ENCODE measurements at regions not wholly inside any gene's neighbourhood (a gene's known extent, or its start where the extent isn't known, plus 50 kb on each side); places are given as distances from the start of the nearest gene placed in this dataset.
"Not testable (repeated sequence)": the region's sequence is repeated elsewhere in the genome, so short reads cannot be mapped to it uniquely, and the experiment has no call there.

GRCh38 chr1:144516172-144516571, 54.7 kb upstream of the NBPF15 start:
- POLR2A ChIA-PET; ATAC-seq; H3K4me3 ChIP-seq (ENCODE audit: low read depth in 2 of 2, low read length in 2 of 2); H3K27me3 ChIP-seq (ENCODE audit: control insufficient read depth, insufficient read depth, low read length); BruUV-seq (replicated peaks); intact Hi-C loops (cut with micrococcal nuclease; ENCODE audit: unreplicated experiment); in situ Hi-C loops (cut with HindIII; ENCODE audit: low pct_unique_long_range_greater_than_20kb, low sequenced_read_pairs); H3K4me1 ChIP-seq (ENCODE audit: control insufficient read depth, insufficient read depth, low read length); CTCF ChIA-PET; H3K9me3 ChIP-seq (ENCODE audit: control insufficient read depth, insufficient read depth, low read depth, low read length); H3K27ac ChIP-seq (ENCODE audit: low read length); H3K36me3 ChIP-seq (ENCODE audit: control insufficient read depth, insufficient read depth, low read length); DNase-seq (ENCODE audit: low read depth, low spot score): not testable (repeated sequence)

GRCh38 chr1:144516906-144517305, 55.4 kb upstream of the NBPF15 start:
- H3K4me3 ChIP-seq (ENCODE audit: low read depth in 2 of 2, low read length in 2 of 2); POLR2A ChIA-PET; DNase-seq (ENCODE audit: low read depth, low spot score); H3K36me3 ChIP-seq (ENCODE audit: control insufficient read depth, insufficient read depth, low read length); ATAC-seq; H3K27me3 ChIP-seq (ENCODE audit: control insufficient read depth, insufficient read depth, low read length); H3K9me3 ChIP-seq (ENCODE audit: control insufficient read depth, insufficient read depth, low read depth, low read length); H3K4me1 ChIP-seq (ENCODE audit: control insufficient read depth, insufficient read depth, low read length); CTCF ChIA-PET; in situ Hi-C loops (cut with HindIII; ENCODE audit: low pct_unique_long_range_greater_than_20kb, low sequenced_read_pairs); intact Hi-C loops (cut with micrococcal nuclease; ENCODE audit: unreplicated experiment); BruUV-seq (replicated peaks); H3K27ac ChIP-seq (ENCODE audit: low read length): not testable (repeated sequence)

- H3K4me3 ChIP-seq (ENCODE audit: low read depth in 2 of 2, low read length in 2 of 2); intact Hi-C loops (cut with micrococcal nuclease; ENCODE audit: unreplicated experiment); H3K27me3 ChIP-seq (ENCODE audit: control insufficient read depth, insufficient read depth, low read length); CTCF ChIA-PET; H3K27ac ChIP-seq (ENCODE audit: low read length); H3K9me3 ChIP-seq (ENCODE audit: control insufficient read depth, insufficient read depth, low read depth, low read length); H3K36me3 ChIP-seq (ENCODE audit: control insufficient read depth, insufficient read depth, low read length); H3K4me1 ChIP-seq (ENCODE audit: control insufficient read depth, insufficient read depth, low read length); BruUV-seq (replicated peaks); in situ Hi-C loops (cut with HindIII; ENCODE audit: low pct_unique_long_range_greater_than_20kb, low sequenced_read_pairs); ATAC-seq; DNase-seq (ENCODE audit: low read depth, low spot score); POLR2A ChIA-PET: not testable (repeated sequence)
Measured at GRCh38 chr1:144518439-144518838, 57.0 kb upstream of the NBPF15 start.

GRCh38 chr1:144519528-144520189, 58.2 kb upstream of the NBPF15 start:
- H3K27me3 ChIP-seq (ENCODE audit: control insufficient read depth, insufficient read depth, low read length); DNase-seq (ENCODE audit: low read depth, low spot score); ATAC-seq; in situ Hi-C loops (cut with HindIII; ENCODE audit: low pct_unique_long_range_greater_than_20kb, low sequenced_read_pairs); H3K27ac ChIP-seq (ENCODE audit: low read length); CTCF ChIA-PET; H3K36me3 ChIP-seq (ENCODE audit: control insufficient read depth, insufficient read depth, low read length); H3K4me1 ChIP-seq (ENCODE audit: control insufficient read depth, insufficient read depth, low read length); BruUV-seq (replicated peaks); H3K4me3 ChIP-seq (ENCODE audit: low read depth in 2 of 2, low read length in 2 of 2); H3K9me3 ChIP-seq (ENCODE audit: control insufficient read depth, insufficient read depth, low read depth, low read length); intact Hi-C loops (cut with micrococcal nuclease; ENCODE audit: unreplicated experiment); POLR2A ChIA-PET: not testable (repeated sequence)

GRCh38 chr1:144523661-144524407, 62.4 kb upstream of the NBPF15 start:
- POLR2A ChIA-PET; H3K27ac ChIP-seq (ENCODE audit: low read length); H3K27me3 ChIP-seq (ENCODE audit: control insufficient read depth, insufficient read depth, low read length); CTCF ChIA-PET; in situ Hi-C loops (cut with HindIII; ENCODE audit: low pct_unique_long_range_greater_than_20kb, low sequenced_read_pairs); BruUV-seq (replicated peaks); H3K4me1 ChIP-seq (ENCODE audit: control insufficient read depth, insufficient read depth, low read length); H3K36me3 ChIP-seq (ENCODE audit: control insufficient read depth, insufficient read depth, low read length); DNase-seq (ENCODE audit: low read depth, low spot score); intact Hi-C loops (cut with micrococcal nuclease; ENCODE audit: unreplicated experiment); H3K4me3 ChIP-seq (ENCODE audit: low read depth in 2 of 2, low read length in 2 of 2); H3K9me3 ChIP-seq (ENCODE audit: control insufficient read depth, insufficient read depth, low read depth, low read length): not testable (repeated sequence)
- peak; percentile 78 for ATAC-seq
